ENCODE measurements at regions not wholly inside any gene's neighbourhood (a gene's known extent, or its start where the extent isn't known, plus 50 kb on each side); places are given as distances from the start of the nearest gene placed in this dataset.

GRCh38 chr5:162324328-162324727, 256.8 kb downstream of the GABRG2 start:
- DNase-seq (ENCODE audit: low read depth in 2 of 2) = no peak

GRCh38 chr5:162325143-162325727, 257.7 kb downstream of the GABRG2 start:
- DNase-seq (ENCODE audit: low read depth in 2 of 2) = no peak

GRCh38 chr5:162334944-162335343, 267.4 kb downstream of the GABRG2 start:
- no peak for DNase-seq (ENCODE audit: low read depth in 2 of 2)

GRCh38 chr5:162360373-162360931, 292.9 kb downstream of the GABRG2 start:
- DNase-seq (ENCODE audit: low read depth in 2 of 2) = no peak

DNA sequence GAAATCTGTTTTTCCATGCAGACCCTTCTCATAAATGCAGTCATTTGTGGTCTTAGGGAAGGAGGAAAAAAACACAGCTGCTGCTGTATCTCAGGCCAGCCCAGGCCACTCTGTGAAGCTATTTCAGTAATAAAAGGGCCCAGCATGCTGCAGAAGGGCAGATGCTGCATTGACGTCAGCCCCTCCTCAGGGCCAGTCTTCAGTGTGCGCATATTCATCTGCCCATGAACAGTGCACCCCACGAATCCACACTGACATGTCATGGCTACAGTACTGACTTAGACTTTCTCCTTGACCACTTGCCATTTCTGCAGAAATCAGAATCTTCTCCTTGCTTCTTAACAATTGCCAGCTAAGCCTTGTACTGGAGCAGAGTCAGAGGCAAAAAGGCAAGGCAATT, 304.7 kb downstream of the GABRG2 start:
- DNase-seq (ENCODE audit: low read depth in 2 of 2) = no peak

- no peak for DNase-seq (ENCODE audit: low read depth in 2 of 2)
Observed at GRCh38 chr5:162377895-162378294, 310.3 kb downstream of the GABRG2 start.

DNA sequence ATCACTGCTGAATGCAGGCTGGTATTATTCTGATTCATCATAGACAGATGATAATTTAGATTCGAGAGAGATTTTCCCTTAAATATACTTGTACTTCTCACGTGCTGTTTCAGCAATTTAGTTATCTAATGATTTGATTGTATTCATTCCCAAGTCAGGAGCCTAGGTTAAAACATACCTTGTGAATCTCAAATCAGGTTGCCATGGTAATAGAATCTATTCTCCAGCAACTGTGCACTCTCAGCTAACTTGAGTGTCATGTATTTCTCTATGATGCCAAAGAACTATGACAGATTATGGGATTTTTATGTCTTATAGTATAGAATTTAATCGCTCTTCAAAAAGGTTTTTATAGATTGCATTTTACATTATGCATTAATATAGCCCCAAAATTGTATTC, 315.3 kb downstream of the GABRG2 start:
- no peak for DNase-seq (ENCODE audit: low read depth in 2 of 2)

DNA sequence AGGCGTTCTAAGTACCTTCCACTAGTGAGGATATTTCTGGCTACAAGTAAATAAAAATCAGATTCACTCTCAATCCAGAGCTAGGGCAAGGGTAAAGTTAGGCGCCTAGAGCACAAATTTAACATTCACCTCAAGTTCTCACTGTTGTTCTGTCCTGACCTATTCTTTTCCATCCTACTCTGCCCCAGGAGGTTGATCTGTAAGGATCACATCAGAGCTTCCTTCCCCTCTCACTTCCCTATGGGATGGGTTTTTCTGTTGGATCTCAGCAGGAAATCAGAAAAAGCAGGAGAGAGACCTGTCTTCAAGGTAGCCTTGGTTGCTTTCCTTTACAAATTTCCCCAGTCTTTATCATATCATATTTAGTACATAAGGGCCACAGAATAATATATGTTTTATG, 316.7 kb downstream of the GABRG2 start:
- DNase-seq (ENCODE audit: low read depth in 2 of 2) = no peak

DNA sequence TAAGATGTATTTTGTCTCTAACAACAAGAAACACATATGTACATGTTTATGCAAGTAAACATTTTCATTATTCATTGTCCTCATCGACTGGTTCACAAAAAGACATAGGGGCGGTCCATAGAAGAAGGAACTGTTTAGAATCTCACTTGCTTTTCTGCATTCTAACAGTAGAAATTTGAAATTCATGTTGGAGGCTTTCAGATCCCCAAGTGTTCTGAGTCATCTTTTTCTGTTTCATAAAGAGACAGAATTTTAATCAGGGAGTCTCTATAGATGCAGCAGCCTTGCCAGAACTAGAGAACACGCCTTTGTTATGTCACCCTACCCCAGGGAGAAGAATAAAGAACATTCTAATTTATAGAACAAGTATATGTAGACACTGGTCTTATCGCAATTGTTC, 324.3 kb downstream of the GABRG2 start:
- no peak for DNase-seq (ENCODE audit: low read depth in 2 of 2)

DNA sequence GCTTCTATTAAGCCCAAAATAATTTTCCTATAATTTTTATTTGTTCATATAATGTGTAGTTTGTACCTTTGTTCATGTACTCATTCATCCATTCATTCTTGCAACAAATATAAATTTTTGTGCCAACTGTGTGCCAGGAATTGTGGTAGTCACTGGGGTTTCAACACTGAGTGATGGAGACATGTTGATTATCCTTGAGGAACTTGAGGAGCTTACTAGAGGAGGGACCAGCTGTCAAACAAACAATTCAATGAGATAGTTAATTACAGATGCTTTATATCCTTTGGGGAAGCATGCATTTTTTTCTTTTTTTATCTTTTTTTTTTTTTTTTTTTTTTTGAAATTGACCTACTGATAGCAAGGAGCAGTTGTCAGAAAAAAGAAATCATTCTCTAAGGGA, 324.8 kb downstream of the GABRG2 start:
- DNase-seq (ENCODE audit: low read depth in 2 of 2) = no peak

GRCh38 chr5:162393534-162393933, 326.0 kb downstream of the GABRG2 start:
- no peak for DNase-seq (ENCODE audit: low read depth in 2 of 2)

DNA sequence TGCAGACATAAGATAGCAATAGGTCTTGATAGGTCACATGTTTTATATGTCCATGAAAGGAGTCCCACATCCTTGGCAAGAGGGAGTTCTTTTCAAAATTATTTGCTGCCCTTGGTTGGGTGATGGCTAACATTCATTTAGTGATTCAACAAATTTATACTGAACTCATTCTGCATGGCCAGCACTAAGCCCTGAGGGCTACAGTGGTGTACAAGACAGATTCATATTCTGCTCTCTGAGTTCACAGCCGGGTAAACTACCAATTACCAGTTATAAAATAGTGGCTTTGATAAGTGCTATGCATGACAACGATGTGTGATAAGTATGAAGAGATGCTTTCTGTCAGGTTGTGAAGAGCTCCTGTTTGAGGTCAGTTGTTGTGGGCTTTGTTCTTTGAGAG, 340.0 kb downstream of the GABRG2 start:
- DNase-seq (ENCODE audit: low read depth in 2 of 2) = no peak

GRCh38 chr5:162410365-162410764, 342.8 kb downstream of the GABRG2 start:
- no peak for DNase-seq (ENCODE audit: low read depth in 2 of 2)

DNA sequence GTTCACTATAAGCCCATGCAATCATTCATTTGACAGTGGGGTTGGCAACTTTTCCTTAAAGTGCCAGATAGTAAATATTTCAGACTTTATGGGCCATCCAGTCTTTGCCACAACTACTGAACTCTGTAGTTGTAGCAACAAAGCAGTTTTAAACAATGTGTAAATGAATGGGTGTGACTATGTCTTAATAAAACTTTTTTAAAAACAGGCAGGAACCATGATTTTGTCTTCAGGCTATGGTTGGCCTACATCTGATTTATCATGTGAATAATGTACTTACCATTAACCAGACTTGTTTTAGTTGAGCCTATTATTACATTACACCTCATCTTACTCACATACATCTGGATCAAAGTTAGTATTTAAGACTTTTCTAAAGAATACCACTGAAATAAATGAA, 361.6 kb downstream of the GABRG2 start:
- DNase-seq (ENCODE audit: low read depth in 2 of 2) = no peak

DNA sequence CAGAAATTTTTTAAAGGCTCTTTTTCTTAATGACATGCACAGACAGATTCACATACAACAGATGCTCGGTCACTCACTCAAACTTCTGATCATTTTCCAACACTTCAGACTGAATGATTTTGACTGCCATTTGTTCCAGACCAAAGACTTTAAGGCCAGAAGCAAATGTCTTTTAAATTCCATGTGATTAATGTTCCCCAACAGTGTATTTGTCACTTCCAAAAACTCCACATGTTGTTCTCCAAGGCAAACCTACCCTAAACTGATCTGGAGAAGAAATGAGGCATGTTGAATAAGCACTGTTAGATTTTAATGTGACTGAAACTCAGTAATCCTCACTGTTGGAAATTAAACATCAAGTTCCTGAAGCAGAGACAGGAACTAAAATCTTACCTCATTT, 366.7 kb downstream of the GABRG2 start:
- no peak for DNase-seq (ENCODE audit: low read depth in 2 of 2)

GRCh38 chr5:162436055-162436454, 368.5 kb downstream of the GABRG2 start:
- no peak for DNase-seq (ENCODE audit: low read depth in 2 of 2)

DNA sequence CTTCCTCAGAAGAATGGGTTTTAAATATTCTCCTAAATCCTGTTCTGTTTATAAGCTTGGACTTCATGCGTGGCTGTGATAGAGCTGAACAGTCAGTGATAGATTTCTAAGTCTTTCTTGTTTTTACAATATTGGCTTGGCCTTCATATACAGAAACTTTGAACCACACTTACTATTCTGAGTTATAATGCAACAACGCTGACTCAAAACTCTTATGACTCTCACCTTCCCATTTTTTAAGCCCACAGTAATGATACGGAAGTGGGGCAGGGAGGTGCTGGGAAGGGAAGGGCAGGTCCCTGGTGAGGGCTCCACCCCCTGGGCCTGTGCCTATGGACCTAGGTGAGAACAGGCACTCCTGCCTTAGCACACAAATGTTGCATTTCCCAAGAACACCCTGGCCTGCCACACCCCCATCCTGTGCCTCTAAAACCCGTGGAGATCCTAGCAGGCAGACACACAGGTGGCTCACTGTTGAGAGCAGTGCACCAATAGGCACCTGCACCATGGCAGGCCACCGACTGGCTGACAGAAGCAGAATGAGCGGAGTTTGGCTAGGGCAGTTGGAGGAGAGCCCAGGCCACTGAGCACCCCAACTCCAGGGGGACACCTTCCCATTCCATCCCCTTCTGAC, 376.7 kb downstream of the GABRG2 start:
- DNase-seq (ENCODE audit: low read depth in 2 of 2) = no peak

DNA sequence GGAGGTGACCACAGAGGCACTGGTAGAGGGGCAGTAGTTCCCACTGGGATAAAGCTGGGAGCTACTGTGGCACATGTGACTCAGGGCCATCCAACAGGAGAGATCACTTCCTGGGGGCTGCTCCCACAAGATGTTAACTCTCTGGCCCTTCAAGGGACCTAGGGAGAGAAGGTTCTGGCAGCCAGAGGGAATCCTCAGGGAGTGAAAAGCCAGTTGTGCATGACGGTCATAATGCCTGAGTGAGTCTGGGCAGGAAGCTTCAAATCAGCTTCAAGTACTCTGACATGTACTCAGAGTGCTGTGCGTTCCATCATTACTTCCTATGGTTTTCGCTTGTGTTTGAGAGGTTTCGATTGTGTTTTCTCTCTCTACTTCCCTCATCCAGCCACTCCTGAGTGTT, 388.5 kb downstream of the GABRG2 start:
- no peak for DNase-seq (ENCODE audit: low read depth in 2 of 2)

DNA sequence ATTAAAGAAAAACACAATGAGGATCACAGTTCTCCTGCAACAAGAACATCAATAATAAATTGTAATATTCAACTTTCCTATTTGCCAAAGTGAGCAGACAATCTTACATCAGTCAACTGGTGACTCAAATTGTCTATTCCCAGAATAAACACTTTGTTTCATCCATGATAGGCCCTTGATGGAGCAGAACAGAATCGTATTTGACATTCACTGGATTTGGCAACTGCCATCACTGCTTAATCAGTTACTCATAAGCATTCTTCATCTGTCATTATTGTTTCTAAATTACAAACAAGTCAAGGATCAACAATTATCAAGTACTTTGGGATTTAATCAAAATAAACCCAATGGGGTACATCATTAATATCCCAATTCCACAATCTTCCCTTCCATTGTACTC, 398.4 kb downstream of the GABRG2 start:
- no peak for DNase-seq (ENCODE audit: low read depth in 2 of 2)

GRCh38 chr5:162473041-162473714, 405.6 kb downstream of the GABRG2 start:
- no peak for DNase-seq (ENCODE audit: low read depth in 2 of 2)

DNA sequence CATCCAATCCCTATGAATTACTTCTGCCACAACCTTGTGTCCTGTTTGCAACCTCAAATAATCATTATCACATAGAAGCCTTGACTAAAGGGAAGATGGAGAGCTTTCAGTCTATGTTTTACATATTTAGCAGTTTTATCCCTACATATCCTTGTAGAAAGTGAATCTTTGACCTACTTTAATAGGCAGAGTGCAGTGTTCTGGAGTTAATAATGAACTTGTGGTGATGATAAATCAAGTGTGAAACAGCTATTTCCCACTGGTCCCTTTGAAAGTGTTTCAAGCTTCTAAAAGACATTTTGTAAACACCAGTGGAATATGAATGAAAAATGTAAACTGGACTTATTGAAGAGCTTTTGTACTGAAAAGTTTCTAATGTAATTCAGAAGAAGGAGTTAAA, 406.7 kb downstream of the GABRG2 start:
- DNase-seq (ENCODE audit: low read depth in 2 of 2) = no peak

- no peak for DNase-seq (ENCODE audit: low read depth in 2 of 2)
Observed at GRCh38 chr5:162484095-162484494, 416.5 kb downstream of the GABRG2 start.

DNA sequence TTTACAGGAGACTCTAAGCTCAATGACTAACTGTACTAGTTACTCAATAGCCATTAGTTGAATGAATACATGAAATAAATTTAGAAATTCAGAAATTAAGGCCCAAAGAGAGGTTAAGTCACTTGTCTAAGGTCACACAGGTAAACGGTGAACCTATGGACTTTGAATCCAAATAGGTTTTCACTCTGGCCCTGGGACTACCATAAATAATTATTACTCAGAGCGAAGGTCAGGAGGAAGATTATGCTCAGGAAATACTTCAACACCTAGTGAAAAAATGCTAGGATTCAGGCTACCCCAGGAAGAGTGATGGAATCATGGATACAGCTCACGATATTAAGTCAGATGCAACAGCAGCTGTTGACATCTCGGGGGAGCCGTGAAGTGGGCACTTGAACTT, 417.4 kb downstream of the GABRG2 start:
- no peak for DNase-seq (ENCODE audit: low read depth in 2 of 2)

Data from activated CD8-positive, alpha-beta memory T cell treated with anti-CD3 and anti-CD28 coated beads for 4 hours (primary cell).